ENCODE measurements at regions not wholly inside any gene's neighbourhood (a gene's known extent, or its start where the extent isn't known, plus 50 kb on each side); places are given as distances from the start of the nearest gene placed in this dataset.

- TF ChIP-seq CTCF (IDR thresholded peaks at IDR 0.05) (no peak), NR2C2 (CRISPR knock-in tag; IDR thresholded peaks at IDR 0.05) (no peak), NR3C1 (CRISPR knock-in tag; conservative IDR thresholded peaks at IDR 0.05; ENCODE audit: low read depth) (no peak), GTF2I (CRISPR knock-in tag; conservative IDR thresholded peaks at IDR 0.05) (no peak), CREB1 (CRISPR knock-in tag; IDR thresholded peaks at IDR 0.05) (no peak), GABPB1 (CRISPR knock-in tag; IDR thresholded peaks at IDR 0.05) (no peak)
Measured at GRCh38 chr20:12942123-12942522, 66.6 kb upstream of the SPTLC3 start.

All from WTC11 (cell line).